GM18909 (cell line): ENCODE measurements at regions not wholly inside any gene's neighbourhood (a gene's known extent, or its start where the extent isn't known, plus 50 kb on each side); places are given as distances from the start of the nearest gene placed in this dataset.
"Not testable (repeated sequence)": the region's sequence is repeated elsewhere in the genome, so short reads cannot be mapped to it uniquely, and the experiment has no call there.

ENCODE experiments used
- ATAC-seq: cut with Tn5 transposase; IDR thresholded peaks from one replicate; pipeline ENCODE4 v1.9.1; 2021; ENCODE audit warnings: mild to moderate bottlenecking; ENCODE audit not compliant: unreplicated experiment, poor library complexity

GRCh38 chr12:125530201-125530600, 465.0 kb downstream of the AACS start:
- no peak for ATAC-seq

- no peak for ATAC-seq
Observed at GRCh38 chr12:125530876-125531275, 465.6 kb downstream of the AACS start.

DNA sequence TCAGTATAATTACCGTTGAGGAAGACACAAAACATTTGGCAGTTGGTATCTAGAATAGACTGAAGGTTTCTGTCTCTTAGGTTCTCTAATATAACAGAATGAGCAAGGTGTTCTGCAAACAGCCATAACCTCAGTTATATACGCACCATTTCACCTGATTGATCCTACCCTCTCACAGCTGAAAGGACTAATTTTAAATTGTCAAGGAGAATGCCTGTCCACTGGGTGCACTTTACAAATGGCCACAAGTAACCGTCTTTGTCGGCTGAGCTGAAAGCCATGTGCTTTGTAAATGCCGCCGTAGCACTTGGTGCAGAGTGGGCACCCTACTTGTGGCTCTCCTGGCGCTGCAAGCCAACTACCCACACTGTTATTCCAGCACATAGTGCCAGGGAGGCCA, 466.3 kb downstream of the AACS start:
- ATAC-seq: no peak

DNA sequence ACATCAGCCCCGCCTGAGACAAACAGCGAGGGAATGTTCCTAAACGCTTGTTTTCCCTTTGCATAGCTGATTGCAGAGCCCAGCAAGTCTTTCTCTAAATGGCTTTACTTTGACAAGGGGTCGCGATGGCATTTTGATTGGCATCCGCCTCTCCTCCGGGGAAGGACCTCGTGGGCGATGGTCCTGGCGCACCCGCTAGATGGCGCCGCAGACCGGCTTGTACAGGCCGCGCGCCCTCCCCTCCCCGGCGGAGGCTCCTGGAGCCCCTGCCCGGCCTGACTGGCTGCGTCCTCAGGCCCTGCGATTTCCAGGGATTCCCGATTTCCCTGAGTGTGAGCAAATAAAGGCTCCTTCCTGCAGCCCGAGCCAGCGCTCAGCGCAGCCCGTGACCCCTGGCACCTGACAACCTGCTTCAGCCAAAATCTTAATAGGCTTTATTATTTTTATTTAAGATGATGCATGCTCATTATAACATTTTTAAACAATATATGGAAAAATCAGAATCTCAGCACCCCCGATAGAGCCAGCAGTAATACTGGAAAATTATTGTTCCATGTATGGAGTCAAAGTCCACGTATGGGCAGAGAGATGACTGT, 468.3 kb downstream of the AACS start:
- no peak for ATAC-seq

GRCh38 chr12:125538401-125539199, 473.4 kb downstream of the AACS start:
- no peak for ATAC-seq

GRCh38 chr12:125540580-125541204, 475.5 kb downstream of the AACS start:
- no peak for ATAC-seq

GRCh38 chr12:125544960-125545359, 479.7 kb downstream of the AACS start:
- no peak for ATAC-seq

GRCh38 chr12:125549171-125549570, 483.9 kb downstream of the AACS start:
- ATAC-seq: no peak

DNA sequence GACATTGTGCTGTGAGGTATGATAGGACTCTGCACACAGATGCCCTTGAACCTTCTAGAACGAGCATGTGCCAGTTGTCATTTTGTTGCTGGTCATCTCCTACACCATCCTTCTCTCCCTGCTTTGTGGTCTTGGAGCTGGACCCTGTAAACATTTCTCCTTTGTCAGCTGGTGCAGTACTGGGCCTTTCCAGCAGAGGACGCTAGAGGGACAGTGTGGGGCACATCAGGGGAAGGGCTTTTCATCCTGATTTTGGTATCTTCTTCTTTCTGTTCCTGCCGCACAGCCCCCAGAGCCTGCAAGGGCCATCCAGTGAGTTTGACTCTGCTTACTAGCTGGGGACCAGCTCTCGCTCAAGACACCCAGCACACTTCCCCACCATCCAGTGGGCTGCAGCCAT, 484.6 kb downstream of the AACS start:
- no peak for ATAC-seq

GRCh38 chr12:125552295-125552694, 487.1 kb downstream of the AACS start:
- no peak for ATAC-seq

- ATAC-seq: not testable (repeated sequence)
Observed at GRCh38 chr12:125561008-125561407, 495.8 kb downstream of the AACS start.

GRCh38 chr12:125564753-125565152, 499.5 kb downstream of the AACS start:
- no peak for ATAC-seq

DNA sequence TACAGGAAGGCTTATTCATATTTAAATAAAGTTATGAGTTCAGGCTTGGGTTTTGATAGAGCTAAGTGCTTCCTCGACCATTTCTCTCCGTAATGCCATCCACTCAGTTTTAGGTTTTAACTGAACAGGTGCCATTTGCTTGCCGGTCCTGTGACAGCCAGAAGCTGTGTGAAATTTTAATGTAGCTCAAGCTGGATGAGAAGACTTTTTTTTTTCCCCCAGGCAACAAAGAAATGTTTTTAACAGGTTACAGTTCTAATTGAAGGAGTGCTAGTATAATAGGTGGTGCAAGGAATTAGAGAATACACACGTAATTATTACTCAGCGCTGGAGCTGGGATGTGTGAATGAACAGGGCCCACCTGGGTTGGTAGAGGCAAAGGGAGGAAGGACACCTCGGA, 502.3 kb downstream of the AACS start:
- ATAC-seq: no peak

DNA sequence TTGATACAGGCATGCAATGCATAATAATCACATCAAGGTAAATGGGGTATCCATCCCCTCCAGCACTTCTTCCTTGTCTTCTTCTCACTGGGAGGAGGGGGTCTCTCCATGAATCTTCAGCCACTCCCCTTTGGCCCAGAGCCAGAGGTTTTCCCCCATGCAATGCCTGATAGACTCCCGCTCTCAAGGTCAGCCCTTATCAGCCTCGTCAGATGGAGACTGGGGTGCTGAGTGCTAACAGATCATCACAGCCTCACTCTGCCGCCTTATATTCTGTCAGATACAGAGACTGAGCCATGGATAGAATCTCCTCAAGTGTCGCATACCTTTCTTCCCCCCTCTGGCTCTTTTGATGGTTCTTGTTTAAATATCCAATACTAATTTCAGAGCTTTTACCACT, 503.1 kb downstream of the AACS start:
- ATAC-seq: no peak

- no peak for ATAC-seq
Observed at GRCh38 chr12:125573271-125573670, 508.0 kb downstream of the AACS start.

DNA sequence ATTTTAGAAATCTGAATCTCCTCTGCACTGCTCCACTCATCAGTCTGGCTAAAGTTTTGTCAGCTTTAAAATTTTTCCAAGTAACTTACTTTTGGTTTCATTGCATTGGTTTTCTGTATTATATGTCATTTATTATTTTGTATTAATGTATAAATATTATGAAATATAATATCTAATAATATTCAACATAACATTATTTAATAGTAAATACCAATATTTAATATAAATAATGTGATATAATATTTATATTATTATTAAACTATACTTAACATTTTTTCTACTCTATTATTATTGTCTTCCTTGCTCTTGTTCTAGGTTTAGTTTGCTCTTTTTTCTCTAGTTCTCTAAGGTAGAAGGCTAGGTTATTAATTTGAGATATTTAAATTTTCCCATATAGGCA, 512.1 kb downstream of the AACS start:
- no peak for ATAC-seq

DNA sequence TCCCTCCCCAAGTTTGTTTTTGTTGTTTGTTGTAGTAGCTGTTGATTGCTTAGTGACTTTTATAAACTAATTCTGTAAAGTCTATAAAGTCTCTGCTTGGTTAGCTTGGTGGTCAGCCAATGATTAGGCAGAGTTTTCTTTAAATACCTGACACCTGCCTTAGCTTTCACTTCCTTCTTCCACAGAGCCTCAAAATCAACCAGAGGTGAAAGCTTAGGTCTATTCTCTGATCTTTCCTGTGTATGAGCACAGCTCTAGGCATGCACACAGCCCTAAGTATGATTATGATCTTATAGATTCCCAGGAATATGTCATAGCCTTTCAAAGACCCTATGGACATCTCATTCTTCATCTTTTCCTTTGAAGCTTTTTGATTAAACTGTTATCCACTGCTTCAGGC, 514.7 kb downstream of the AACS start:
- ATAC-seq: no peak

- ATAC-seq: no peak
Observed at GRCh38 chr12:125583071-125583470, 517.8 kb downstream of the AACS start.

GRCh38 chr12:125586441-125586840, 521.2 kb downstream of the AACS start:
- ATAC-seq: no peak

GRCh38 chr12:125593269-125593668, 528.0 kb downstream of the AACS start:
- ATAC-seq: no peak

GRCh38 chr12:125604976-125605375, 539.7 kb downstream of the AACS start:
- ATAC-seq: no peak

DNA sequence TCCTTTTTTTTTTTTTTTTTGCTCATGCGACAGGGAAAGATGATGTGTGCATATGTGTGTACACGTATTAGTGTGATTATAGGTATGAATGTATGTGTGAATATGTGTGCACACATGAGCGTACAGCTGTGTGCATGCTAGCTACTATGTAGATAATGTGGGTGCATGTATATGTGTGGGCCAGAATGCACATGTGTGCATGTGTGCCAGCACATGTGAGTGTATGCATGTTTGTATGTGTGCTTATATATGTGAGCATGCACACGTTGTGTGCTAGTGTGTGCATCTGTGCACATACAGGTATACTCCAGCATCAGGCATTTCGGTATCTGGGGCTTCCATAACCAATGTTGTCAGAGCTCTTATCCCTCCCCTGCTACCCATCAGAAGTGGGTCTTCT, 541.1 kb downstream of the AACS start:
- ATAC-seq: no peak
